Activated CD8-positive, alpha-beta memory T cell treated with anti-CD3 and anti-CD28 coated beads, Interleukin-2, amount 50 U/mL, for 48 hours (primary cell): ENCODE measurements at regions not wholly inside any gene's neighbourhood (a gene's known extent, or its start where the extent isn't known, plus 50 kb on each side); places are given as distances from the start of the nearest gene placed in this dataset.
"Not testable (repeated sequence)": the region's sequence is repeated elsewhere in the genome, so short reads cannot be mapped to it uniquely, and the experiment has no call there.

Source experiments
- DNase-seq: peaks from one replicate; pipeline ENCODE4 v3.0.0-alpha.2; 2020

GRCh38 chr13:73547239-73547638 is 488.4 kb downstream of the KLF5 start:
- DNase-seq = no peak

GRCh38 chr13:73544175-73544574 is 485.4 kb downstream of the KLF5 start:
- DNase-seq = no peak

- no peak for DNase-seq
Observed at GRCh38 chr13:73542446-73542845, 483.6 kb downstream of the KLF5 start.

GRCh38 chr13:73536865-73537264 is 478.1 kb downstream of the KLF5 start:
- no peak for DNase-seq

- no peak for DNase-seq
Observed at GRCh38 chr13:73535341-73535740, 476.5 kb downstream of the KLF5 start.

- no peak for DNase-seq
Observed at GRCh38 chr13:73532987-73533510, 474.2 kb downstream of the KLF5 start.

- DNase-seq = no peak
Observed at GRCh38 chr13:73532582-73532981, 473.8 kb downstream of the KLF5 start.

GRCh38 chr13:73531014-73531413 is 472.2 kb downstream of the KLF5 start:
- no peak for DNase-seq

- DNase-seq = no peak
Observed at GRCh38 chr13:73522937-73523336, 464.1 kb downstream of the KLF5 start.

- no peak for DNase-seq
Observed at GRCh38 chr13:73521985-73522524, 463.2 kb downstream of the KLF5 start.

- no peak for DNase-seq
Observed at GRCh38 chr13:73521290-73521624, 462.5 kb downstream of the KLF5 start.

GRCh38 chr13:73520566-73521289 is 461.9 kb downstream of the KLF5 start:
- no peak for DNase-seq

GRCh38 chr13:73520135-73520534 is 461.3 kb downstream of the KLF5 start:
- not testable (repeated sequence) for DNase-seq

GRCh38 chr13:73519396-73520116 is 460.8 kb downstream of the KLF5 start:
- DNase-seq = no peak

GRCh38 chr13:73517766-73518165 is 459.0 kb downstream of the KLF5 start:
- no peak for DNase-seq

- no peak for DNase-seq
Observed at GRCh38 chr13:73516731-73517130, 457.9 kb downstream of the KLF5 start.

GRCh38 chr13:73514208-73514607 is 455.4 kb downstream of the KLF5 start:
- DNase-seq = no peak

- DNase-seq = no peak
Observed at GRCh38 chr13:73513751-73514150, 454.9 kb downstream of the KLF5 start.

GRCh38 chr13:73508841-73509240 is 450.0 kb downstream of the KLF5 start:
- DNase-seq = no peak

- DNase-seq = no peak
Observed at GRCh38 chr13:73505376-73505890, 446.6 kb downstream of the KLF5 start.

GRCh38 chr13:73499695-73500094 is 440.9 kb downstream of the KLF5 start:
- DNase-seq = no peak

GRCh38 chr13:73497430-73497829 is 438.6 kb downstream of the KLF5 start:
- DNase-seq = no peak

- no peak for DNase-seq
Observed at GRCh38 chr13:73496711-73497110, 437.9 kb downstream of the KLF5 start.

GRCh38 chr13:73492811-73493210 is 434.0 kb downstream of the KLF5 start:
- DNase-seq = no peak
